ENCODE measurements at regions not wholly inside any gene's neighbourhood (a gene's known extent, or its start where the extent isn't known, plus 50 kb on each side); places are given as distances from the start of the nearest gene placed in this dataset.

DNA sequence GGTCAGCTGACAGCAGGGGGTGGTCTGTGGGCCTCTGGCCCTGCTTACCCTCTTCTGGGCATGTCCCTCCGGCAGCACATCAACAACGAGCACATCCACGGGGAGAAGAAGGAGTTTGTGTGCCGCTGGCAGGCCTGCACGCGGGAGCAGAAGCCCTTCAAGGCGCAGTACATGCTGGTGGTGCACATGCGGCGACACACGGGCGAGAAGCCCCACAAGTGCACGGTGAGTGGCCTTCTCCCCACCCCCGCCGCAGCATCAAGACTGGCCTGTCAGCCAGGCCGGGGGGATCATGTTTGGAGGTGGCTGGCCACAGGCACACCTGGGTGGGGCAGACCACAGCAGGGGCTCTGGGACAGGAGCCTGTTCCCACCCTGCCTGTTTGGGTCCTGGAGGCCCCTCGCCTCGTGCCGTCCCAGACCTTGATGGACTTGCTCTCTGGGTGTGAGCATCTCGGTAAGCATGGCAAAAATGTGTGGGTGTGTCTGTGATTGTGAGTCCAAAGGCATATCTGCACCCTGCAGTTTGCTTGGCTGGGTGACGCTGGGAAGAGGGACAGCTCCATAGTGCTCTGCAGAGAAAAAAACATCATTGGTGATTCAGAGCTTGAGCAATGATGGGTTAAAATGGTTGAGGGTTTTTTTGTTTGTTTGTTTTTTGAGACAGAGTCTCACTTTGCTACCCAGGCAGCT is 242.8 kb downstream of the GLI2 start:
- no peak for DNase-seq (ENCODE audit: low read depth)

DNA sequence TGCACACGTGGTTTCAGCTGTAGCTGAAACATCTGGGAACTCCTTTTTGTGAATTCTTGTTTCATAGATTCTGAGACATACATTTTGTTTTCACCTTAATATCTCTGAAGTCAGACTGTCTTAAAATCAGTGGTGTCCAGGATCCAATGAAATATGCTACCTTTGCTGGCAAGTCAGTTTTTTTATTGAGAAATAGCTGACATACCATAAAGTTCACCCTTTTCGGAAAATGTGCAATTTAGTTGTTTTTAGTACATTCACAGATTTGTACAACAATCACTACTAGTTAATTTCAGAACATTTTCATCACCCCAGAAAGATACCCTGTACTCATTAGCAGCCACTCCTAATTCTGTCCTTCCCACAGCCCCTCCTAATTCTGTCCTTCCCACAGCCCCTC is 243.7 kb downstream of the GLI2 start:
- DNase-seq (ENCODE audit: low read depth), result no peak

DNA sequence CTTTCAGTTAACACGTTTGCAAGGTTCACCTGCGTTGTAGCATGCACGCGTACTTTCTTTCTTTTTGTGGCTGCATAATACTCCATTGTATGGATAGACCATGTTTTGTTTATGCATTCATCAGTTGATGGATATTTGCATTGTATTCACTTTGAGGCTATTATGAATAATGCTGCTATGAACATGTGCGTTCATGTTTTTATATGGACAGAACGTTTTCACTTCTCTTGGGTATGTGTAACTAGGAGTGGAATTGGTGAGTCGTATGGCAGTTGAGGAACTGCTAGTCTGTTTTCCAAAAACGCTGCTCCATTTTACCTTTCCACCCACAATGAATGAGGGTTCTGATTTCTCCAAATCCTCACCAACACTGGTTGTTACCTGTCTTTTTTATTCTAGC is 244.3 kb downstream of the GLI2 start:
- DNase-seq (ENCODE audit: low read depth), result no peak

DNA sequence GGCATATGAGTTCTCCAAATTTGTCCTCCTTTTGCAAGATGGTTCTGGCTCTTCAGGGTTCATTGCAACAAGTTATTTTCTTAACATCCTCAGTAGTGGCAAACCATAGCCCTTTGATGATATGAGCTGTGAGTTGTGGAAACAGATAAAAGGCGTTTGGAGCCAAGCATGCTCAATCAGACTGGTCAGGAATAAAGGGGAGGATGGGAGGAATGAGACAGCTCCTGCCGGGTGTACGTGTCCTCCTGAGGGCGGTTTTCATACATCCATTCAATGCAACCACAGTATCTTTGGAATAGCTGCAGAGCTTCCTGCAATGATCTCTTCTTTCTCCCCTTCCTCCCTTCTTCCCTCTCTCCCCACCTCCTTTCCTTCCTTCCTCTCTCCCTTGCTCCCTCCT is 245.8 kb downstream of the GLI2 start:
- no peak for DNase-seq (ENCODE audit: low read depth)

DNA sequence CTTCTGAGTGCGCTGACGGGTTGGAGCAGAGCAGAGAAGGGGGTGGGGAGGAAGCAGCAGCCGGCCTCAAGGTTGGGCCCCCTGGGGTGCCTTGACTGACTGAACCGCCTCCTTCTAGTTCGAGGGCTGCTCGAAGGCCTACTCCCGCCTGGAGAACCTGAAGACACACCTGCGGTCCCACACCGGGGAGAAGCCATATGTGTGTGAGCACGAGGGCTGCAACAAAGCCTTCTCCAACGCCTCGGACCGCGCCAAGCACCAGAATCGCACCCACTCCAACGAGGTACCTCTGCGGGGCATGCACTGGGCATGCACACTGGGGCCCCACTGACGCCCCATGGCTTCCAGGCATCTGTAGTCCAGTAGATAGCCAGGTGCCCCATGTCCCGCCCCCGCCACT is 246.9 kb downstream of the GLI2 start:
- DNase-seq (ENCODE audit: low read depth), result no peak

DNA sequence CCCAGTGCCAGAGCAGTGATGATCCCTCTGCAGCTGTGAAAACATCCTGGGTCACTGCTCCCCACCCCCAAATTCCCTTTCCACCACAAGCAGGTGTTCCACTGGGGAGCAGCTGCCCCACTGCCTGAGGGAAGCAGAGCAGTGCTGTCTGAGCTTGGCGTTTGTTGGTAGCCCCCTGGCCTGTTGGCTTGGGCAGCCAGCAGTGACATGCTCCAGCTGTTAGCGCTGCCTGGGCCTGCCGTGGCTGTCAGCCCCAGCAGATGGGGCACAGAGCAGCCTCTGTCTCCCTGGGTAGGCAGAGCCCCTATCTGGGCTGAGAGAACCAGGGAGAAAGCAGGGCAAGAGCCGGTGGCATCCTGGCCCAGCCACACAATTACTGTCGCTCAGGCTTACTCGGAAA is 247.7 kb downstream of the GLI2 start:
- DNase-seq (ENCODE audit: low read depth), result no peak

DNA sequence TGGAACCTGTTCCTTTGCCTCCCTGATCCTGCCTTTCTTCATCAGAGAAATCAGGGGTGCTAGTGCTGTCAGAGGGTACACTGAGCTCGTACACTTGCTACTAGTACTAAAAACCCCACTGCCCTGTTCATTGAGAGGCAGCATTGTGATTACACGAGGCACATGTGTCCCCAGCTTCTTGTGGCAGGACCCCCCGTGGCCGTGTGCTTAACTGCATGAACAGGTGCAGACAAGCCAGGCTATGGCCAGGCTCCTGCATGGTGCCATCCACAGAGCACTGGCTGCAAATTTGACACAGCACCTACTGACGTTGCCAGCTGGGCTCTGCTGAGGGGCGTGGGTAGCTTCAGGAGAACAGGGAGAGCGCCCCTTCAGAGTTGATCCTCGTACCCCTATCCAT is 248.4 kb downstream of the GLI2 start:
- no peak for DNase-seq (ENCODE audit: low read depth)

DNA sequence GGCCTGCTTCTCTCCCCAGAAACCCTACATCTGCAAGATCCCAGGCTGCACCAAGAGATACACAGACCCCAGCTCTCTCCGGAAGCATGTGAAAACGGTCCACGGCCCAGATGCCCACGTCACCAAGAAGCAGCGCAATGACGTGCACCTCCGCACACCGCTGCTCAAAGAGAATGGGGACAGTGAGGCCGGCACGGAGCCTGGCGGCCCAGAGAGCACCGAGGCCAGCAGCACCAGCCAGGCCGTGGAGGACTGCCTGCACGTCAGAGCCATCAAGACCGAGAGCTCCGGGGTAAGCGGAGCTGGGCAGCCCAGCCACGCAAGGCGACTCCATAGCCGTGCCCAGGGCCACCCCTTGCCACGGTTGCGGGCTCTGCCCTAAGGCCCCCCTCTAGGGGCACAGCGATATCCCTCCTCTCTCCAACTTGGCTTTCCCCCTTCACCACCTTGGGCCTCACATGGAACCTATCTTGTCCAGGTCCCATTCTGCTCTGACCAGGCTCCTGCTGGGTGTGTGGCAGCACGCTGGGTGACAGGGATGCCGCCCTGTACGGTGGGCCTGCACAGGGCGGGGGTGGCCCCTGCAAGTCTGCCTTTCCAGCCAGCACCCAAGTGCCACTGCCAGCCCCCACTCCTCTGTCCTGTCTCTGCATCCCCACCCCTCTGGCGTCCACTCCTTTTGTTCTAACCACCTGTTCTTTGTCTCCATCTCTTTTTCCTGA is 248.9 kb downstream of the GLI2 start:
- DNase-seq (ENCODE audit: low read depth), result no peak

DNA sequence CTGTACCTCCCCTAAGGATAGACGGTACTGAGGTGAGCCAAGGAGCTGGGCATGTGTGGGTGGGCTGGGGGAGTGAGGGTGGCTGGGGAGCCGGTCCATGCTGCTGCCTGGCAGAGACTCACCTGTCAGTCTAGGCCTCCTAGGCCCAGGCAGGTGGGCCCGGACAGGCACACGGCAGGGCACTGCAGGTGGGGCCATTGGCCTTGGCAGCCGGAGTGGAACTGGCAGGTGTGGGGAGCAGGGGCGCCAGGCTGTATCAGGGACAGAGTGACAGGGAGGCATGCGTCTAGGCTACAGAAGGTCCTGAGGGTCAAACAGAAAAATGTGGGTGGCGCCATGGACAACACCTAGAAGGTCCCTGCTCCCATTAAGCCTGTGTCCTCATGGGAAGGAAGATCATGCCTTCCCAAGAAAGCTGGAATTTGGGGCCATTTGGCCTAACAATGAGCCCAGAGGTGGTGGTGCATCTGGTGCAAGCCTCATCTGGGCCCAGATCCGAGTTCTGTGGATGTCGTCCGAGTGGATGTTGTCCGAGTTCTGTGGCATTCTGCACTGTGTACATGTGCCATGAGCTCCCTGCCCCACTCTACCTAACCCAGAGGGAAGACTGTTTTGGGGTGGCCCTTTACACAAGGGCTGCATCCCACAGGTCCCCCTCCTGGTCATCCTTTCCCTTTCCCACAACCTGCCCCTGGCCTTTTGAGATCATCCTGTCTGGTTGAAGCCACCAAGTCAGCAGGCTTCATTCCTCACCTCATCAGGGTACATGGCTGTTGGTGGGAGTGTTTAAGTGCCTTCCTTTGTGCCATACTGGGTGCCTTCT is 249.7 kb downstream of the GLI2 start:
- DNase-seq (ENCODE audit: low read depth), result no peak

DNA sequence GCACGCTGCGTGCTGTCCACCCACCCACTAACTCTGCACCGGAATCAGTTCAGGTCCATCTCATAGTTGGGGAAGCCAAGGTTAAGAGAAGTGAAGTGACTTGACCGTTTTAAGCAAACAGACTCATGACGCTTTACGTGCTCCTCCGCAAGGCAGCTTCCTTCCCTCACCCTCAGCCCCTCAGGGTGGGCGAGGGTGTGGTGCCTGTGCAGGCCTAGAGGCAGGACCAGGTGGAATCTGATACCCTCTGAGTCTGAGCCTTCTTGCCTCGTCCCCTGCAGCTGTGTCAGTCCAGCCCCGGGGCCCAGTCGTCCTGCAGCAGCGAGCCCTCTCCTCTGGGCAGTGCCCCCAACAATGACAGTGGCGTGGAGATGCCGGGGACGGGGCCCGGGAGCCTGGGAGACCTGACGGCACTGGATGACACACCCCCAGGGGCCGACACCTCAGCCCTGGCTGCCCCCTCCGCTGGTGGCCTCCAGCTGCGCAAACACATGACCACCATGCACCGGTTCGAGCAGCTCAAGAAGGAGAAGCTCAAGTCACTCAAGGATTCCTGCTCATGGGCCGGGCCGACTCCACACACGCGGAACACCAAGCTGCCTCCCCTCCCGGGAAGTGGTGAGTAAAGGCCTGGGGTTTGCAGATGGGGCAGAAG is 250.5 kb downstream of the GLI2 start:
- no peak for DNase-seq (ENCODE audit: low read depth)

DNA sequence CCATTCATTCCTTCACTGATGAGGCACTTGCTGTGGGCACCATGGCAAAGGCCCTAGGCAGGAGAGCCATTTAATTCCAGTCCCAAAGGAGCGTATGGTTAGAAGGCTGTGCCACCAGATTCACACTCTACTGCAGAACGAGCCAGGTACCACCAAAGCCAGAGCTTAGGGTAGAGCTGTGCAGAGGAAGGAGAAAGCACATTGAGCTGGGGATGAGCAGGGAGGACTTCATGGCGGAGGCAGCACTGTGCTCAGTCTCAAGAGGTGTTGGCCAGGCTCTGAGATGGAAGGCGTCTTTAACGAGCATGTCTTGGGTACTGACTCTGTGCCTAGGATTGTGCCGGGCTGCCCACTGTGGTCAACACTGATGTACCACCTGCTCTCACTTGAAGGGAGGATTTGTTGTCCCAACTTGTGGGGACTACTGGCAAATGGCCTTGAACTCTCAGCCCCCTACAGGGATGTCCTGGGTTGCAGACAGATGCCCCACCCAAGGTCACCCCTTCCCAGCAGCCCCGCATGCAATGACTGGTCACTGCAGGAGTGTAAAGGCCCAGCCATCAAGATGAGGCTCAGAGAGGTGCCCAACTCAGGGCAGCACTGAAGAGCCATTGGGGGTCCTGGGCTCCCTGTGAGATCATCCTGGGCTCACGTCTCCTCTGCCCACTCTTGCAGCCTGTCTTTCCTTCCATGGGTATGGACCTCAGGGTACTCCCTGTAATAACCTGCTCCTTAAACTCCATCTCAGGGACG is 251.4 kb downstream of the GLI2 start:
- DNase-seq (ENCODE audit: low read depth), result no peak

DNA sequence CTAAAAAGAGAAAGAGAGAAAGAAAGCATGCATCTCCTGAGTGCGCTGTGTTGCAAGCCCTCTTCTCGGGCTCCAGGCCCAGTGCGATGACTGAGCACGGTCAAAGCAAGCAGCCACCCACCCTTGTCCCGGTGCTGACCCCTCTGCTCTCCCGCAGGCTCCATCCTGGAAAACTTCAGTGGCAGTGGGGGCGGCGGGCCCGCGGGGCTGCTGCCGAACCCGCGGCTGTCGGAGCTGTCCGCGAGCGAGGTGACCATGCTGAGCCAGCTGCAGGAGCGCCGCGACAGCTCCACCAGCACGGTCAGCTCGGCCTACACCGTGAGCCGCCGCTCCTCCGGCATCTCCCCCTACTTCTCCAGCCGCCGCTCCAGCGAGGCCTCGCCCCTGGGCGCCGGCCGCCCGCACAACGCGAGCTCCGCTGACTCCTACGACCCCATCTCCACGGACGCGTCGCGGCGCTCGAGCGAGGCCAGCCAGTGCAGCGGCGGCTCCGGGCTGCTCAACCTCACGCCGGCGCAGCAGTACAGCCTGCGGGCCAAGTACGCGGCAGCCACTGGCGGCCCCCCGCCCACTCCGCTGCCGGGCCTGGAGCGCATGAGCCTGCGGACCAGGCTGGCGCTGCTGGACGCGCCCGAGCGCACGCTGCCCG is 252.5 kb downstream of the GLI2 start:
- no peak for DNase-seq (ENCODE audit: low read depth)

DNA sequence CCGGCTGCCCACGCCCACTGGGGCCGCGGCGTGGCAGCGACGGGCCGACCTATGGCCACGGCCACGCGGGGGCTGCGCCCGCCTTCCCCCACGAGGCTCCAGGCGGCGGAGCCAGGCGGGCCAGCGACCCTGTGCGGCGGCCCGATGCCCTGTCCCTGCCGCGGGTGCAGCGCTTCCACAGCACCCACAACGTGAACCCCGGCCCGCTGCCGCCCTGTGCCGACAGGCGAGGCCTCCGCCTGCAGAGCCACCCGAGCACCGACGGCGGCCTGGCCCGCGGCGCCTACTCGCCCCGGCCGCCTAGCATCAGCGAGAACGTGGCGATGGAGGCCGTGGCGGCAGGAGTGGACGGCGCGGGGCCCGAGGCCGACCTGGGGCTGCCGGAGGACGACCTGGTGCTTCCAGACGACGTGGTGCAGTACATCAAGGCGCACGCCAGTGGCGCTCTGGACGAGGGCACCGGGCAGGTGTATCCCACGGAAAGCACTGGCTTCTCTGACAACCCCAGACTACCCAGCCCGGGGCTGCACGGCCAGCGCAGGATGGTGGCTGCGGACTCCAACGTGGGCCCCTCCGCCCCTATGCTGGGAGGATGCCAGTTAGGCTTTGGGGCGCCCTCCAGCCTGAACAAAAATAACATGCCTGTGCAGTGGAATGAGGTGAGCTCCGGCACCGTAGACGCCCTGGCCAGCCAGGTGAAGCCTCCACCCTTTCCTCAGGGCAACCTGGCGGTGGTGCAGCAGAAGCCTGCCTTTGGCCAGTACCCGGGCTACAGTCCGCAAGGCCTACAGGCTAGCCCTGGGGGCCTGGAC is 253.2 kb downstream of the GLI2 start:
- DNase-seq (ENCODE audit: low read depth), result no peak

DNA sequence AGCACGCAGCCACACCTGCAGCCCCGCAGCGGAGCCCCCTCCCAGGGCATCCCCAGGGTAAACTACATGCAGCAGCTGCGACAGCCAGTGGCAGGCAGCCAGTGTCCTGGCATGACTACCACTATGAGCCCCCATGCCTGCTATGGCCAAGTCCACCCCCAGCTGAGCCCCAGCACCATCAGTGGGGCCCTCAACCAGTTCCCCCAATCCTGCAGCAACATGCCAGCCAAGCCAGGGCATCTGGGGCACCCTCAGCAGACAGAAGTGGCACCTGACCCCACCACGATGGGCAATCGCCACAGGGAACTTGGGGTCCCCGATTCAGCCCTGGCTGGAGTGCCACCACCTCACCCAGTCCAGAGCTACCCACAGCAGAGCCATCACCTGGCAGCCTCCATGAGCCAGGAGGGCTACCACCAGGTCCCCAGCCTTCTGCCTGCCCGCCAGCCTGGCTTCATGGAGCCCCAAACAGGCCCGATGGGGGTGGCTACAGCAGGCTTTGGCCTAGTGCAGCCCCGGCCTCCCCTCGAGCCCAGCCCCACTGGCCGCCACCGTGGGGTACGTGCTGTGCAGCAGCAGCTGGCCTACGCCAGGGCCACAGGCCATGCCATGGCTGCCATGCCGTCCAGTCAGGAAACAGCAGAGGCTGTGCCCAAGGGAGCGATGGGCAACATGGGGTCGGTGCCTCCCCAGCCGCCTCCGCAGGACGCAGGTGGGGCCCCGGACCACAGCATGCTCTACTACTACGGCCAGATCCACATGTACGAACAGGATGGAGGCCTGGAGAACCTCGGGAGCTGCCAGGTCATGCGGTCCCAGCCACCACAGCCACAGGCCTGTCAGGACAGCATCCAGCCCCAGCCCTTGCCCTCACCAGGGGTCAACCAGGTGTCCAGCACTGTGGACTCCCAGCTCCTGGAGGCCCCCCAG is 254.1 kb downstream of the GLI2 start:
- DNase-seq (ENCODE audit: low read depth), result no peak

DNA sequence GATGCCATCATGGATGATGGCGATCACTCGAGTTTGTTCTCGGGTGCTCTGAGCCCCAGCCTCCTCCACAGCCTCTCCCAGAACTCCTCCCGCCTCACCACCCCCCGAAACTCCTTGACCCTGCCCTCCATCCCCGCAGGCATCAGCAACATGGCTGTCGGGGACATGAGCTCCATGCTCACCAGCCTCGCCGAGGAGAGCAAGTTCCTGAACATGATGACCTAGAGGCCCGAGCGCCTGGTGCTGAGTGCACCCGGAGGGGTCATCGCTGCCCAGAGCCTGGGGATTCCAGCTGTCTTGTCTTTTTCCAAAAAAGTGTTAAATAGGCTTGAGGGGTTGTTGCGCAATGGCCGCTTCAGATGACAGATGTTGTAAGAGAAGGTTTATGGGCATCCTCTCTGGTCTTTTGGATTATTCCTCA is 254.8 kb downstream of the GLI2 start:
- no peak for DNase-seq (ENCODE audit: low read depth)

DNA sequence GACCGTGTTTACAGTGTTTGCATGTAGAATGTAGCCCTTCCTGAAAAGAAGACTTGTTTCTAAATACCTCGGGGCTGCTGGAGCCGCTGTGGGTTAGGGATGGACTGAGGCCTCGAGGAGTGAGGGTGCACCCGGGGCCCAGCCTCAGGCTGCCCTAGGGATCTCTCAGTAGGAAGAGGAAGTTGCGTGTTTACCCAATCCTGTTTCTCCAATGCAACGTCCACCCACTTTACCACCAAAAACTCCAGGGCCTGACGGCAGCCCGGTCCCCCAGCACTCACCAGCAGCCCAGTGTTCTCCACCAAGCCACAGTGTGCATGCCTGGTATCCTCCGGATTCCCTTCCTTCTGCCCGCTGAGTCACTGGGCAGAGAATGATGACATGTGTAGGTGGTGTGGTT is 255.8 kb downstream of the GLI2 start:
- no peak for DNase-seq (ENCODE audit: low read depth)

DNA sequence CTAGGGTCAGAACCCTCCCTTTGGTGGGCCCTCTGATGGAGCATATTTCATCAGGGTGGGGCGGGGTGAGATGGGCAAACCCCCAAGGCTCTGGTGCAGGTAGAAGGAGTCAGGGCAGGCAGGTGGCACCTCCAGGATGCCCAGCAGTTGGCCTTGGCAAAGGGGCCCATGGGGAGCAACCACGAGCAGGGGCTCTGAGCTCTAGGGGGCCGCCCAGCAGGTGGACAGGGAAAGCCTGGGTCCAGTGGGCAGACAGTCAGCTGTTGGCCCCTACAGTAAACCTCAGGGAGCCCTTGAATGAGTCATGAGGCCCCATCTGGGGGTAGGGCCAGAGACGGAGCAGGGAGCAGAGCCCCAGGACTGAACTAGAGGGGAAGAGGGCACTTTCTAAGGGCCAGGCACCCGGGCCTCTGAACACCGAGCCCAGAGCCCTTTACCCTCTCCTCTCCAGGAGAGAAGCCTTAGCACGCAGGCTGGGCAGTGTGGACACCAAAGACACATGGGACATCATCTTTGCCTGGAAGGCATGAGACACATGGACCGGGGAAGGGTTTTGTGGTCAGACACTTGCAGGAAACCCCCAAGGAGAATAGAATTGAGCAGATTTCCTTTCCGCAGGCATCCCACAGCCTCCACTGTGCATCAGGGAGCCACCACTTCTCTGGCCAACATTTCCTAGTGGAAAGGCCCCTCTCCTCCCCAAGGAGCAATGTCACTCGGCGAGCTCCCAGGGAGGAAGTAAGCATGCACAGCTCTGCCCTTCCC is 257.3 kb downstream of the GLI2 start:
- DNase-seq (ENCODE audit: low read depth), result no peak

DNA sequence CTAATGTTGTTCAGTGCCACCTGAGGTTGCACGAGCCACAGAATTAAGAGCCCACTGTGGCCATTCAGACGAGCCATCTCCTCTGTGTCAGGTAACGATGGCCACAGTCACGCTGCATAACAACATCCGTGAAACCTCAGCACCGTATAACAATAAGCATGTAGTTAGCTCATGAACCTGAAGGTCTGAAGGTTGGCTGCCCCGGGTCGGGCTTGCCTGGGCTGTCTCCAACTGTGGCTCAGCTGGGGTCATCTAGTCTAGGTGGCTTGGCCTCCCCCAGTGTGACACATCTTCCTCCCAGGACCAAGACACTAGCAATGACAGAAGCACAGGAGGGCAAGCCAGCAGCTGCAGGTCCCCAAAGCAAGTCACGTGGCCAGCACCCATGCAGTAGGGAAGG is 258.0 kb downstream of the GLI2 start:
- DNase-seq (ENCODE audit: low read depth), result no peak
